ENCODE measurements at regions not wholly inside any gene's neighbourhood (a gene's known extent, or its start where the extent isn't known, plus 50 kb on each side); places are given as distances from the start of the nearest gene placed in this dataset.
A peak's percentile ranks its signal among the peaks of the same experiment; 100 is the strongest.
"Not testable (repeated sequence)": the region's sequence is repeated elsewhere in the genome, so short reads cannot be mapped to it uniquely, and the experiment has no call there.

DNA sequence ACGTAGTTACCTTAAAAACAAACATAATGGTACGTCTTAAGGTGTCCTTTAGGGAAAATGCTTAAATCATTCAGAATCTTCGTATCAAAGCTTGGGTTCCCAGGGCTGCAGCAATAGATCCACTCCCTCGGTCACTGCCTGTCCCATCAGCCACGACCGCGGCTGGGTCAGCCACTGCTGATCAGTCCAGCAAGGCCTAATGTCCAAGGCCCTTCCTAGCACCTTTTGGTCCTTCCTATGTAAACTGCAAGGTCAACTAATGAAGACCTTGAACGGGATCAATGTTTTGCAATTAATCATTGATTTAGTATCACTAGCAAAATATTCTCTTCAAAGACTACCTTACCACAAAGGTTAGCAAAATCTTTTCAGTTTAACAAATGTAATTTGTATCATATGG is 122.2 kb upstream of the IGF1R start:
- DNase-seq (ENCODE audit: low read depth), result no peak

DNA sequence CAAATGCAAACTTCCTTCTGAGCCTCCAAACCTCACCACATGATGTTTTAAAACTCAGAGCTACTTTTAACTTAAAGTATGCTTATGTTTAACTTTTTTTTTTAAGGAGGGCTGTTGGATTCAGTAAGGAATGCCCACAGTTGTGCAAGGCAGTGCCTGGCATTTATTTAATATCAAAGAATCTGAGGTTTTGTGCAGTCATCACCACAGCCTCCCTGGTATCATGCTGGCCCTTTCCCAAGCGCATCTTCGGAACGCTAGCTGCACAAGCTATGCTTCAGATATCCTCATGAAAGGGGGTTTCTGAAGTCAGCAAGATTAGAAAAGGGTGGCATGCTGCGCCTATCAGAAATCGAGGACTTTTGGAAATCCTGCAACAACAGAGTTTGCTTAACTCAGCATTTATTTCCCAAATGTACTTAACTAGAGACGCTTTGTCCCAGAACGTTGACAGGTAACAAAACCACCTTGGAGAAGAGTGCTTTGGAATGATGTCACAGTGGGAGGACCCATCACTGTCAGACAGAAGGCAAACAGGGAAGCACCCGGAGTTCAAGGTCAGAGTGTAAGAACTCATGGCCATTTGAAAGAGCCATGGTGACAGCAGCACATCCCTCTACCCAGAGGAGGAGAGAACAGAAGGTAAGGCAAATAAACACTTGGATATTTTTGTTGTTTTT is 120.2 kb upstream of the IGF1R start:
- no peak for DNase-seq (ENCODE audit: low read depth)

DNA sequence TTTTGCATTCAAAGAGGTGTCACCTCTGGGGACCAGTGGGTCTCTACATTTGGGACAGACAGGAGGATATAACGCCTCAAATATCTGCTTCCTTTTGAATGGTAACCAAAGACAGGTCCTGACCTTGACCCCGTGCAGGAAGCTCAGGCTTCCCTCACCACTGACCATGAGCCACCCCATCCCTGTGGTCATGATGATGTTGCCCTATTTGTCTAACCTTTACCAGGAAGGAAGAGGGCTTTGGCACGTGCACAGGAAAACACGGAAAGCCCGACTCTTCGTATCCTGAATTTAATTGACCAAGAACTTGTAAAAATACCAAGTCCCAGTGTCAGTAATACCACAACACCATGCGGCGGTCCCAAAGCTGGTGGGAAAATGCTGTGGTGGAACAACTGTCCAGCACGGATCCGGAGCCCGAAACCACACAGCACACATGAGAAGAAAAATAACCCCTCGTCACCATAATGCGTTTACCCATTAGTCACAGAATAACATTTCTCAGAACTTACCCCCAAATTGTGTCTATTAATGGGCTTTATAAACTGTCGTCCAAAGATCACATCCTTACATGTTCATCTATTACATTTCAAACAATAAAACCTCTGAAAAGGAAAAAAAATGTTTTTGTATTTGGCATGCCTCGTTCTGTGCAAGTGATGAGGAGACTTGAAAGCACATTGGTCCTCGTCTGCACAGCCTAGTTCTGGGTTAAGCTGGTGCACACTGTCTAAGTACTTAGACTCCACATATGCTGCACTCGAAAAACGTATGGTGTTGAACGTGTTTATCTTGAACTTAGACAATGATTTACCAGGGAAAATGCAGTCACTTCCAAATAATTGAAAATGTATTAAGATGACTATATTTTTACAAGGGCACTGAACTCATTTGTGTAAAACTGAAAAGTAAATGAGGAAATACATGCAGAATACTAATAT is 118.9 kb upstream of the IGF1R start:
- DNase-seq (ENCODE audit: low read depth), result no peak

DNA sequence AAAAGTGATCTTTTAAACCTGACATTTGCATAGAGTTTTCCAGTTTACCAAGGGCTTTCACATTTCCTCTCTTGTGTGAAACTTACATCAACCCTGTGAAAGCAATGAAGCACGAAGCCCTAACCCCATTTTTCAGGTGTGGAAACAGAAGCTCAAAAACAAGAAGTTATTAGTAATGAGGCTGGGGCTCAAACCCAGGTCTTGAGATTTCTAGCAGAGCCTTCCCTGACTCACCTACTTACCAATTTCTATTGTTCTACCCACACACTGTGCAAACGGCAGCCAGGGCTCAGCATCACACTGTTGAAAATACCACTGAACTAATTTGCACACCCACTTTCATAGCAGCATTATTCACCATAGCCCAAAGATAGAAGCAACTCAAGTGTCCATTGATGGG is 117.8 kb upstream of the IGF1R start:
- DNase-seq (ENCODE audit: low read depth), result no peak

DNA sequence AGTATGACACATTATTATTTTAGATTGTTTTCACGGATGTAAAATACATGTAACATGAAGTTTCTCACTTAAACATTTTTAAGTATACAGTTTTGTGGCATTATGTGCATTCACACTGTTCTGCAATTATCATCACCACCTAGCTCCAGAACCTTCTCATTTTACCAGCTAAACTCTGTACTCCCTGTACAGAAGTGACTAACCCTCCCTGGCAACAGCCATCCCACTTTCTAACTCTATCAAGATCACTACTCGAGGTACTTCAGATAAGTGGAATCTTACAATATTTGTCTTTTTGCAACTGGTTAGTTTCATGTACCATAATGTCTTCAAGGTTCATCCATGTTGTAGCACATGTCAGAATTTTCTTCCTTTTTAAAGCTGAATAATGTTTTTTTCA is 116.3 kb upstream of the IGF1R start:
- no peak for DNase-seq (ENCODE audit: low read depth)

DNA sequence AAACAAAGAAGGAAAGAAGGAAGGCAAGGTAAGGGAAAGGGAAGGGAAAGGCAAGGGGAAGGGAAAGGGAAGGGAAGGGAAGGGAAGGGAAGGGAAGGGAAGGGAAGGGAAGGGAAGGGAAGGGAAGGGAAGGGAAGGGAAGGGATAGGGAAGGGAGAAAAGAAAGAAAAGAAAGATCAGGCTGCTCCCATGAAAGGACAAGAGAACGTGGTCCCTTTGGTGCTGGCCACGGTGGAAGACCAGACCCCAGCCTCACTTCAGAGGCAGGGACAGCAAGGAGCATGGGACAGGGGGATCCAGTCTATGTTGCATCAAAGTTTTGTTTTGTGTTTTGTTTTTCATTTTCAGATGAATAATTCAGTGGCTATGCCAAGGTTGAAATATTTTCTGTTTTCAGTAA is 111.4 kb upstream of the IGF1R start:
- no peak for DNase-seq (ENCODE audit: low read depth)

DNA sequence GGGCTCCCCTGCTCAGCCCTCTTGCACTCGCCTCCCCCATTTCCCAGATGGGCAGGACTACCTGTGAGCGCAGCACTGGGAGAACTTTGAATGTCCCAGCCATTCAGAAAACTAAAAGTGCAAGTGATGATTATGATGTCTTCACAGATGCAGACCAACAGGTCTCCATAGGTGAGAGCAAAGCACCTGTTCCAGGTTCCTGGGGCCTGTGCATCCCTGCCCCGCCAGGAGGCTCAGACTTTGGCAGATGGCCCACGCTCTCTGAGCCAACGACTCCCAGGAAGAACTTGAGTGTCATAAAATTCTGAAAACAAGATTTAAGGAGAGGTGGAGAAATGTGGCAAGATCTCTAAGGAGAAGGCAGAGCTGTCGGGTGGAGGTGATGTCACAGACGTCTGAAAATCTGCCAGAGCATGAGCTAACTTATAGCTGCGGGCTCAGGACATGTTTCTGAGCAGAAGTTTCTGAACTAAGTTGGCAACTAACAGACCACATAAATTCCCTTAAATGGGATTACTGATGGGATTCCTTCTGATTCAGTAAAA is 110.8 kb upstream of the IGF1R start:
- no peak for DNase-seq (ENCODE audit: low read depth)

DNA sequence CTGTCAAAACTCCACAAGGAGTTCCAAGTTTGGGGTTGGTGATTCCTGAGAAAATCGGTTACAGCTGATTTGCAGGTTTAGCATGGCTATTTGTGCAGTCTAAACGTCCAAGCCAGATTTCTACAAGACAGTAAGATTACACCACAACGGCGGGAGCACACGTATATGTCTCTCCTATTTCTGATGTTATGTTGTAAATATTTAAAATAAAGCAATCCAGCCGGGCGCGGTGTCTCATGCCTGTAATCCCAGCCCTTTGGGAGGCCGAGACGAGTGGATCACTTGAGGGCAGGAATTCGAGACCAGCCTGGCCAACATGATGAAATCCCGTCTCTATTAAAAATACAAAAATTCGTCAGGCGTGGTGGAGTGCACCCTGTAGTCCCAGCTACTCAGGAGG is 106.8 kb upstream of the IGF1R start:
- no peak for DNase-seq (ENCODE audit: low read depth)

DNA sequence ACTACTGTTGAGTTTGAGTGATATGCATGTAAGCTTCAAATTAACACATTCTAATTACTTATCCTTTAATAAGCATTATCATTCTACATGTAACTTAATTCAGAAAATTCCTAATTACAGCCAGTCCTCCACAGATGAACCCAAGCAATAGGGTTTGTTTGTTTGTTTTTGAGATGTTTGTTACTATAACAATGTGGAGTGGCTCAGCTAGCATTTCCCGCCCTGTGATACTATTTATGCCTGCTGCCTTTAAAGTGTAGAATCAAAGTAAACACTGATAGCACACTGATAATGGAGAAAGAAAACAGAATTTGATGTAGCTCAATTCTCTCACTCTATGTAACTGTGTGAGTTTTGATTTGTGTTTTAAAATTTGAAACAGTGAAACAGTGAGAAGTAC is 105.1 kb upstream of the IGF1R start:
- DNase-seq (ENCODE audit: low read depth), result no peak

DNA sequence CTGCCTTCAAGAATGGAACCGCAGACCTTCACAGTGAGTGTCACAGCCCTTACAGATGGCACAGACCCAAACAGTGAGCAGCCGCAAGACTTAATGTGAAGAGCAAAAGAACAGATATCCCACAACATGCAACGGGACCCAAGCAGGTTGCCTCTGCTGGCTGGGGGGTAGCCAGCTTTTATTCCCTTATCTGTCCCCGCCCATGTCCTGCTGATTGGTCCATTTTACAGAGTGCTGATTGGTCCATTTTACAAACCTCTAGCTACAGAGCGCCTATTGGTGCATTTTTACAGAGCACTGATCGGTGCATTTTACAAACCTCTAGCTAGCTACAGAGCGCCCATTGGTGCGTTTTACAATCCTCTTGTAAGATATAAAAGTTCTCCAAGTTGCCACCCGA is 102.0 kb upstream of the IGF1R start:
- no peak for DNase-seq (ENCODE audit: low read depth)

DNA sequence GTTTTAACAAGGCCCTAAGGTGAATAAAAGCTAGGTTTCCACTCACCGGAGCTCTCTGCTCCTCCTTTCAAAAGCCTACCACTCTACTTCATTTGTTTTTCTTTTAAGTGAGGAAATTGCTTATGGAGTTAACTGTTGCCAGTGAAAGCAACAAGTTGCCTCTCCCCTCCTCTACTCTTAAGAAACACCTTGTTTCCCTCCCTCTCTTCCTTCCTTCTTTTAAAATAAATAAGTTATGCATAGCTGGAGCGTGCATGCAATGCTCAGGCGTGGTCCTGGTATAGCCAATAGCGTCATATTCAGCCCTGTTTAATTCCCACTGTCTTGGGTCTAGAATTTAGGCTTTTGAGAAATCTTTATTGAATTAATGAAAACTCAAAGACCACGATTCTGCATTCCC is 101.1 kb upstream of the IGF1R start:
- DNase-seq (ENCODE audit: low read depth), result no peak

DNA sequence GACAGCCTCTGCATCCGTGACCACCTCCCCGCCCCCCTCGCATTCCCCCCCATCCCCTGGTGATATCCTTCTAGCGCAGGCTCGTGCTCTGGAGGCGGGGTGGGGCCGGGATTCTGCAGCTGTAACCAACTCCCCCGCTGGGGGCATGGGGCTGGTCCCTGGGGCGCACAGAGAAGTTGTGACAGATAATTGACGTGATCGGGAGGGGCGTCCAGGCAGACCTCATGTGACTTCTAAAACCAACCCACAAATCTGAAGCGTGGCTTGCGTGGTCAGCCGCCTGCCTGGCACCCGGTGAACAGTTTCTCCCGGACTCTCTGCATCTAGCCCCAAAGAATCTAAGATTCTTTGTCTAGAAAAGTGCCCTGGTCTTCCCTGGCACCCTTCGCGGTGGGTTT is 100.6 kb upstream of the IGF1R start:
- no peak for DNase-seq (ENCODE audit: low read depth)

DNA sequence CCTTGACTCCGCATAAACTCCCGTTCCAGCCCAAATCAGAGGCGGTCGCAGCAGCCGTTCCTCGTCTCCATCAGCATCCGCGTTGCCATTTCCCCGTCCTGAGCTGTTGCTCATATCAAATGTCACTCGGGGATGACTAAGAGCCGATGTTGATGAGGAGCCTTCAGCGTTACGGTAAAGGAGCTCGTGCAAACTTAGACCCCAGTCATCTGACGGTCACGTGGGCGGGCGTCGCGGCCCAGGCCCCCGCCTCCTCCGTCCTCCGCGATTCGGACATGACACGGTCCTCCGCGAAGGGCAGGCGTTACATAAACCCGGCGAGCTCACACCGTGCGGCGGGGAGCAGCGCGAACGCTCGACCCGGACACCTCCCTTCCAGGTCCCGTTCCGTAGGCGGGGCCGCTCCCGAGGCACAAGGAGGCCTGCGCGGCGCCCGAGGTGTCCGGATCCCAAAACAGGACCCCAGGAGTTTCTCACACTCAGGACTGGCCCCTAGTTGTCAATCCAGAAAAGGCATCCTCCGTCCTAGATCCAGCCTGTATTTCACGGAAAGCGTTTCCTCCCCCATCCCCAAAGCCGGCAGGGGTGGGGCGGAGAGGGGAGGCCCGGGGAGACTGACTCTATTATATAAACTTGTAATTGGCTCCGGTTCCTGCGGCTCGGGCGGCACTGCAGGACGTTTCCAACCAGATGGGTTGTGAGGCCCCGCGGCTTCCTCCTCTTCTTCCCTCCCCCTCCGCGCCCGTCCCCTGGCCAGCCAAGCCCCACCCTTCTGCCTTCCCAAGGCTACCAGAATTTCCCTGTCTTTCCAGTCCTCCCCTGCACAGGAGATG is 100.0 kb upstream of the IGF1R start:
- peak; percentile 71 for DNase-seq (ENCODE audit: low read depth)

DNA sequence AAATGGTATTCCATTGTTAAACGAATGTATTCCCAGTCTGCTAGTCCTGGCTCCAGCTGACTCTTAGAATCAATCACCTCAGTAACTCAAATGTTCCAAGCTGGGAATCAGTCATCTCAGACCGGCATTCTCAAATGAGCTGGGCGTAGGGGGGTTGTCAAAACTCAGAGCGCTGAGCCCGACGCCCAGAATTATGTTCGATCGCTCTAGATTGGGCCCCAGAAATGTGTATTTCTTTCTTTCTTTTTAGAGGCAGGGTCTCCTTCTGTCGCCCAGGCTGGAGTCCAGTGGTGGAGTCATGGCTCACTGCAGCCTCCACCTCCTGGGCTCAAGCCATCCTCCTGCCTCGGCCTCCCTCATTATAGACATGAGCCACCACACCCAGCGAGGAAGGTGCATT is 99.3 kb upstream of the IGF1R start:
- DNase-seq (ENCODE audit: low read depth), result no peak

DNA sequence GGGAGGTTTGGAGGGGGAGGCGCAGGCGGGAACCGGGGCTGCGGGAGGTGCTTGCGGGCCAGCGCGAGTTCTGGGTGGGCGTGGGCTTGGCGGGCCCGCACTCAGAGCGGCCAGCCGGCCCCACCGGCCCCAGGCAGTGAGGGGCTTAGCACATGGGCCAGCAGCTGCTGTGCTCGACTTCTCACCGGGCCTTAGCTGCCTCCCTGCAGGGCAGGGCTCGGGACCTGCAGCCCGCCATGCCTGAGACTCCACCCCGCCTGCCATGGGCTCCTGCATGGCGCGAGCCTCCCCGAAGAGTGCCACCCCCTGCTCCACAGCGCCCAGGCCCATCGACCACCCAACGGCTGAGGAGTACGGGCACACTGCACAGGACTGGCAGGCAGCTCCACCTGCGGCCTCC is 98.6 kb upstream of the IGF1R start:
- DNase-seq (ENCODE audit: low read depth), result no peak

DNA sequence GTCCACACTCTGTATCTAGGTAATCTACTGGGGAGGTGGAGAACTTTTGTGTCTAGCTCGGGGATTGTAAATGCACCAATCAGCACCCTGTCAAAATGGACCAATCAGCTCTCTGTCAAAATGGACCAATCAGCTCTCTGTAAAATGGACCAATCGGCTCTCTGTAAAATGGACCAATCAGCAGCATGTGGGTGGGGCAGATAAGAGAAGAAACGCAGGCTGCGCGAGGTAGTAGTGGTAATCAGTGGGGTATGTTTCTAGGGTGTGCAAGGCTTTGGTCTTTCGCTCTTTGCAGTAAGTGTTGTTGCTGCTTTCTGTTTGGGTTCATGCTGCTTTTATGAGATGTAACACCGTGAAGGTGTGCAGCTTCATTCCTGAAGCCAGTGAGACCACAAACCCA is 98.0 kb upstream of the IGF1R start:
- DNase-seq (ENCODE audit: low read depth), result not testable (repeated sequence)

DNA sequence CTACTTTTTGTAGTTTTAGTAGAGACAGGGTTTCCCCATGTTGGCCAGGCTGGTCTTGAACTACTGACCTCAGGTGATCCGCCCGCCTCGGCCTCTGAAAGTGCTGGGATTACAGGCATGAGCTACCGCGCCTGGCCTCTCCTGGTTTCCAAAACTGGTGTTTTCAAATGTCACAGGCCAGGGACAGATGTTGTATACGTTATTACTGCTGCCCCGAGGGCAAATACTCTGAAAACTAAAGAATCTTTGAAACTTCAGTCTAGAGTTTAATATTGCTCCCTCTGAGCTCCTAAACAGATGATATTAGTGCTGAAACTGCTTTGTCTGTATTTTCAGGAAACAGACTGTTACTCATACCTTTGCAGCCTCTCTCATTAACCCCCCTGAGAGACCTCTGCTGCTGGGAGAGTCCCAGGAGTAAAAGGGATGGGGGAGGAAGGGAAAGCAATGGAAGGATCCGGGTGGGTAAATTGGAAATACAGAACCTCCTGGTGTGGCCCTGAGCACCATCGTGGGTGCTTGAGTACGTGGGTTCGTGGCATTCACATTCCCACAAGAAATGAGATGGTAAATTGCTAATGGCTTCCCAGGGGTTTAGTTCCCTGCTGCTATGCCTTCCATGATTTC is 96.3 kb upstream of the IGF1R start:
- no peak for DNase-seq (ENCODE audit: low read depth)

DNA sequence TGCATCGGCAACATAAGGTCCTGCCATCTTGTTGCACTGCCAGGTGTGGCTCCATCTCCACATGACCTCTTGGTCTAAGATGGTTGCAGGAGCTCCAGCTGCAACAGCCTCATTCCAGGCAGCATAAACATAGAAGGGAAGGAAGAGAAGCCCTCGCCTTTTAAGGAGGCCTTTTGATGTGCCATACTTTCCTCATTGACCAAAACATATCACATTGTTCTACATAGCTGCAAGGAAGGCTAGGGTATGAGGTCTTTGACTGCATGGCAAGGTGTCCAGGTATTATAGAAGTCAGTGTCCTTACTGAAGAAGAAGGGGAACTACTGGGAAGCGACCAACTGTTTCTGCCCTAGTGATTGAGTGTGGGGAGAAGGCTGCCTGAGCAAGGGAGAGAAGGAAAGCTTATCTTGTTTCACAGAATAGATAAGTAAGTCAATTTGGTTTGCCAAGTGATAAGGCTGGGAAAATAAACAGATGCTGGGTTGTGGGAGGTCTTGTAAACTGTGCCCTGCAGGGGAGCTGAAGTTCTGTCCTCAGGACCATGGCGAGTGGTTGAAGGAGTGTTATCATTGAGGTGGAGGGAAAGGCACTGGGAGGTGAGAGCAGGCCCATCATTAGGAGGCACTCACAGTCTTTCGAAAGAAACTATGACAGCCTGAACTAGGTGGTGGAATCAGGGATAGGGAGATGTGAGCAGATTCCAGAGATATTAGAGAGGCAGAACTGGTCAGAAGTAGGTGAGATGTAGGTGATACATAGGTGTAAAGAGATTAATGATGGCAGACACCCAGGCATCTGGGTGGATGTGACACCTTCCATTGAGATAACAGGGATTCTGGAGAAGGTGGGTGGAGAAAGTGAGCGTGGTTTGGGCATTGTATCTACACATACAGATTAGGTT is 93.8 kb upstream of the IGF1R start:
- DNase-seq (ENCODE audit: low read depth), result no peak

DNA sequence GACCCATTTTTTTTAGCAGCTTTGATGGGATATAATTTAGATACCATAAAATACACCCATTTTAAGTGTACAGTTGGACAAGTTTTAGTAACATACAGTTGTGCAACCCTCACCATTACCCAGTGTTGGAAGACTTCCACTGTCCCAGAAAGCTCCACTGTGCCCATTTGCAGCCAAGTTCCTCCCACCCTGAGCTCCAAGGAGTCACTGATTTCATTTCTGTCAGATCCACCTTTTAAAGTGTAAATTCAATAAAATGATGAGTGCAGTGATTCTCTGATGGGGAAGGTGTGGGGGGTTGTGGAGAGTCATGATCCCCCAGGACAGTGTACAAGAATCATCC is 93.2 kb upstream of the IGF1R start:
- no peak for DNase-seq (ENCODE audit: low read depth)

DNA sequence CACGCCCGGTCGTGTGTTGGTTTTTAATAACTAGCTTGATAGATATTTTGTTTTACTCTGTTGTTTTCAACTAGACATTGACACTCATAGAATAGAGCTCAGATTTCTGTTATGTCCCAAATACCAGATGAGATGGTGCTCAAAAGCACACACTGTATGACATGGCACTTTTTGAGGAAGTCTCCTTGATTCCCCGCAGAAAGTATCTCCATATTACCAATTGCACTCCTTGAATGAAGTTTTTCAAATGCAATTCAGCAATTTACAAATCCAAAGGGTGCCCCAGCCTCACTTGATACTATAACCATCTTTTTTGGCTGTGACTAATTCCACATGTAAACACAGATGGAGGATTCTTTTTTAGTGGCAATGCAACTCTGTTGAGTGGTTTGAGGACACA is 92.0 kb upstream of the IGF1R start:
- no peak for DNase-seq (ENCODE audit: low read depth)

DNA sequence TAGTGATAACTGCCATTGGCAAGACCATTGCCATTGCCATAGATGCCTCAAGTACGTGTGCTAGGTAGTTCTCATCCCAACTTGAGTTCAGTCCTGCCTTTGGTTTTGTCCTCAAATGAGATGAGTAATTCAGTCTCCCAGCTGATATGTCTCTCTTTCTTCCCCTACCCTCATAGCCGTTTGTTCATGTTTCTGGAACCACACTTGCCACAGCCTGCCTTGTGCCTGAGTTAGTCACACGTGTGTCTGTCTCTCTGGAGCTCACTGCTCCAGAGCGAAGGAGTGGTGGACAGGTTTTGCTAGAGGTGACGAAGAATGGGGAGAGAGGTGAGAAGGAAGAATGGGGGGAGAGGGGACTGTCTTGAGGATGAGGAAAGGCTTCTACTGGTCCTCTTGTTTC is 88.0 kb upstream of the IGF1R start:
- no peak for DNase-seq (ENCODE audit: low read depth)
